WERI-Rb-1 (cell line): ENCODE measurements at regions not wholly inside any gene's neighbourhood (a gene's known extent, or its start where the extent isn't known, plus 50 kb on each side); places are given as distances from the start of the nearest gene placed in this dataset.

ENCODE experiments used
- DNase-seq: peaks from one replicate; pipeline ENCODE4 v3.0.0-alpha.2; 2020
- H3K27ac ChIP-seq: fragments of 250-450 bp; sonication (Bioruptor Pico); 2 replicates; pipeline ENCODE4 v1.5.1; 2020; ENCODE audit warnings: mild to moderate bottlenecking, moderate library complexity
- H3K27me3 ChIP-seq: fragments of 250-450 bp; sonication (Bioruptor Pico); 2 replicates; pipeline ENCODE4 v1.5.1; 2021; ENCODE audit warnings: mild to moderate bottlenecking, low read depth, moderate library complexity; ENCODE audit not compliant: insufficient read depth, severe bottlenecking
- H3K36me3 ChIP-seq: fragments of 250-450 bp; sonication (Bioruptor Pico); 2 replicates; pipeline ENCODE4 v1.5.1; 2020; ENCODE audit warnings: mild to moderate bottlenecking, moderate library complexity
- H3K4me3 ChIP-seq: 2 replicates; pipeline ENCODE4 v1.5.1; 2011; ENCODE audit warnings: low read depth, mild to moderate bottlenecking, control low read depth, low read length
- H3K9me3 ChIP-seq: fragments of 250-450 bp; sonication (Bioruptor Pico); 2 replicates; pipeline ENCODE4 v1.5.1; 2021; ENCODE audit warnings: mild to moderate bottlenecking, moderate library complexity; ENCODE audit not compliant: severe bottlenecking
- CTCF ChIP-seq: IDR thresholded peaks from 2 replicates; pipeline ENCODE4 v1.5.1; 2011; ENCODE audit warnings: low read depth, mild to moderate bottlenecking, control low read depth, inconsistent platforms, low read length

- H3K4me3 ChIP-seq, result no peak overlapping the region
- DNase-seq, result no peak
Measured at GRCh38 chr12:30043151-30043847, 259.6 kb upstream of the TMTC1 start.

GRCh38 chr12:30041096-30041495 is 257.4 kb upstream of the TMTC1 start:
- DNase-seq, result no peak
- Histone ChIP-seq H3K36me3 (no peaks in the 10 kb centered on the region), H3K4me3 (no peak overlapping the region), H3K27ac (no peak overlapping the region), H3K9me3 (no peaks in the 10 kb centered on the region), H3K27me3 (no peaks in the 10 kb centered on the region)
- no peak for TF ChIP-seq CTCF

More at GRCh38 chr12:30043151-30043847, 259.6 kb upstream of the TMTC1 start:
- H3K36me3 ChIP-seq, result no peaks in the 10 kb centered on the region
- H3K9me3 ChIP-seq, result no peaks in the 10 kb centered on the region
- no peak for TF ChIP-seq CTCF
- no peak overlapping the region for H3K27ac ChIP-seq
- H3K27me3 ChIP-seq, result no peaks in the 10 kb centered on the region

GRCh38 chr12:30030693-30031374 is 247.1 kb upstream of the TMTC1 start:
- no peak overlapping the region for H3K27ac ChIP-seq
- no peak overlapping the region for H3K4me3 ChIP-seq
- no peak for DNase-seq
- H3K27me3 ChIP-seq, result no peaks in the 10 kb centered on the region
- no peaks in the 10 kb centered on the region for H3K9me3 ChIP-seq
- no peak for TF ChIP-seq CTCF
- no peaks in the 10 kb centered on the region for H3K36me3 ChIP-seq

- peaks cover 4% of the 10 kb centered on the region for H3K9me3 ChIP-seq
- no peak for DNase-seq
- no peak overlapping the region for H3K27ac ChIP-seq
- no peaks in the 10 kb centered on the region for H3K36me3 ChIP-seq
- no peak for TF ChIP-seq CTCF
- no peak overlapping the region for H3K4me3 ChIP-seq
- H3K27me3 ChIP-seq, result no peaks in the 10 kb centered on the region
Measured at GRCh38 chr12:30026621-30027234, 243.0 kb upstream of the TMTC1 start.

- Histone ChIP-seq H3K27ac (no peak overlapping the region), H3K9me3 (peaks cover 4% of the 10 kb centered on the region), H3K36me3 (no peaks in the 10 kb centered on the region), H3K27me3 (no peaks in the 10 kb centered on the region), H3K4me3 (no peak overlapping the region)
- TF ChIP-seq CTCF, result no peak
- DNase-seq, result no peak
Measured at GRCh38 chr12:30025317-30025716, 241.6 kb upstream of the TMTC1 start.
